LNCaP clone FGC (cell line): ENCODE measurements at regions not wholly inside any gene's neighbourhood (a gene's known extent, or its start where the extent isn't known, plus 50 kb on each side); places are given as distances from the start of the nearest gene placed in this dataset.

Experiments
- DNase-seq: peaks from one replicate; pipeline ENCODE4 v3.0.0-alpha.2; 2011; ENCODE audit warnings: low read depth
- H3K4me3 ChIP-seq: 2 replicates; pipeline ENCODE4 v1.5.1; 2011; ENCODE audit warnings: mild to moderate bottlenecking, low read depth, low read length, control low read depth
- CTCF ChIP-seq: IDR thresholded peaks from 2 replicates; pipeline ENCODE4 v1.5.1; 2012; ENCODE audit warnings: mild to moderate bottlenecking; ENCODE audit not compliant: control insufficient read depth, insufficient read depth; ENCODE audit errors: extremely low read depth

- no peak for DNase-seq
- no peak overlapping the region for H3K4me3 ChIP-seq
- no peak for TF ChIP-seq CTCF
Measured at GRCh38 chr10:129033790-129034272, 433.2 kb upstream of the MGMT start.

- no peak overlapping the region for H3K4me3 ChIP-seq
- no peak for DNase-seq
- no peak for TF ChIP-seq CTCF
Measured at GRCh38 chr10:129035052-129035827, 431.8 kb upstream of the MGMT start.

GRCh38 chr10:129038522-129038921, 428.5 kb upstream of the MGMT start:
- no peak for DNase-seq
- no peak for TF ChIP-seq CTCF
- H3K4me3 ChIP-seq, result no peak overlapping the region

GRCh38 chr10:129039406-129040370, 427.4 kb upstream of the MGMT start:
- no peak for TF ChIP-seq CTCF
- DNase-seq, result no peak
- H3K4me3 ChIP-seq, result no peak overlapping the region

- DNase-seq, result no peak
- no peak for TF ChIP-seq CTCF
- H3K4me3 ChIP-seq, result no peak overlapping the region
Measured at GRCh38 chr10:129040377-129040776, 426.7 kb upstream of the MGMT start.

GRCh38 chr10:129041916-129042315, 425.1 kb upstream of the MGMT start:
- TF ChIP-seq CTCF, result no peak

More at GRCh38 chr10:129041916-129042315, 425.1 kb upstream of the MGMT start:
- H3K4me3 ChIP-seq, result no peak overlapping the region
- no peak for DNase-seq
